HG03280 (cell line): ENCODE measurements at regions not wholly inside any gene's neighbourhood (a gene's known extent, or its start where the extent isn't known, plus 50 kb on each side); places are given as distances from the start of the nearest gene placed in this dataset.

Source experiments
- ATAC-seq: cut with Tn5 transposase; IDR thresholded peaks from one replicate; pipeline ENCODE4 v1.9.1; 2021; ENCODE audit warnings: mild to moderate bottlenecking, moderate library complexity; ENCODE audit not compliant: unreplicated experiment

DNA sequence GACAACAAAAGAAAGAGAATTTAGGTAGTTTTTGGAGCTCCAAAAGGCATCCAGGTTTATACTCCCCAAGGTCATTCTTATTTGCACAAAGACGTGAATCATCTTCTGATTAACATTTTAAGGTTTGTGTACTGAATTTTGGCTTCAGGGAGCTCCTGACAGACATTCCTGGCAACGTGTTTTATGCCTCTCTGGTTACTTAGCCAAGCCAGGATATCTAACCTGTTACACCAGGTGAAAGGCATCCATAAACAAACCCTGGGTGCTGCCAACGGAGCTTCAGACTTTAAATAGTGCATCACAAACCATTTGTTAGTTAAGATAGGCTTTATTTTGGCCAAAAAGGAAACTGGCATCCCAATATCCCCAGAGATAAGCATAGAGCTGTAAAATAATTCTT lies 997.3 kb downstream of the ARAP2 start:
- ATAC-seq: no peak

DNA sequence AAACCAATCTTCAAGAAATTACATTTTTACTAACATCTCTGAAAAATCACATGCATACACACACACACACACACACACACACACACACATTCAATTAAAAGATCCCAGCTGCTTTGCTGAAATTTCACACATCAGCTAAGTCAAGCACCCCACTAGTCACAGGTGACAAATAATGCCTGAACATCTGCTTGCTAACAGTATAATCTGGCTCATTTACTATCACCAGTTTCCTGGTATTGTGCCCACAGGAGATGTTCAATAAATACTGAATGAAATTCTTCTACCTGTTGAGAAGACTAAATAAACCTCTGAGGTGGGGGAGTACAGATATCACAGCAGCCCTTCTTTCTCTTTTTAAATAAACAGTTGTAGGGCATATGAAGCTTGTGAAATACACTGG lies 994.0 kb downstream of the ARAP2 start:
- no peak for ATAC-seq

DNA sequence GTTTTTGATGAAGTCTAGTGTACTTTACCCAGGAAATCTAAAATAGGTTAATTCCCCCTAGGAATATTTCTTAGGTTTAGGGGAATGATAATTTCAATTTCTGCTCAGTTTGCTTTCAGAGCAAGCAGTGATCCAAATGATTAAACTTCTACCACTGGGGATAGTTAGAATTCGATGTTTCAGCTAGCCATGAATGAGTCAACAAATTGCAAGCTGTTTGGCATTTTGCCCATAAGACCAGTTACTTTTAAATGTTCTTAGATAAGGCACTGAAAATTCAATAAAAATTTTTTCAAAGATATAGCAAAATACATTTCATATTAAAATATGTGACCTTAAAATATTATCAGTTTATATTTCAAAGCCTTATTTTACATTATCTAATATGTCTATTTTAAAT lies 993.6 kb downstream of the ARAP2 start:
- no peak for ATAC-seq

DNA sequence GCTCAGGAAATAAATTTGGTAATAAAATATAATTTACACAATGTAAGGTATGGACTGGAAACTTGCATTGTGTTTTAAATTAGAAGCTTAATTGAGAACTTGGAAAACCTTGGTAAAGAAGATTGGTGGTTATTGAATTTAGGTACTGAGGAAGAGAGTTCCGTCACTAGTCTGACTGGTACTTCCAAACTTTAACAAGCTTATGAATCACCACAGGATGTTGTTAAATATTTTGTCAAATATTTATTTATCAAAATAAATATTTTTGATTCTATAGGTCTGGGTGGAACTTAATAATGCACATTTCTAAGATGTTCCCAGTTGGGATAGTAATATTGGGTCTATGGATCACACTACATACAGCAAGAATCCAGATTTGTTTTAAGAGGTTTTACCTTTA lies 992.2 kb downstream of the ARAP2 start:
- no peak for ATAC-seq

DNA sequence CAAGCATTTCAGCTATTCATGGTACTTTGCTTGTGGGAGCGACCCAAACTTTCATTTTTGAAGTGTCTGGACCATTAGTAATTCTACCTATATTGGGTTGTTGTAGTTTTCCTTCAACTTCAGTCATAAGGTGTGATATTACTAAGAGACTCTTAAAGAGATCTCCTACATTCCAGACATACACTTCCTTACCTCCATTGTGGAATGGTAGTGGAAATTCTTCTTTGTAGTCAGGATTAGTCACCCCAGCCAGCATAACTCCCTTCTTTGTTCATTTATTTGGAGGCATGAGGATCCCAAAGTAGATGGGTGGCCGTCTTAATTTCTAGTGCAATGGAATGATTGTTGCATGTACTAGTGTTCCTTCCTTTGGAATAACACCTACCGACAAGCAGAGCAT lies 991.4 kb downstream of the ARAP2 start:
- ATAC-seq: no peak

DNA sequence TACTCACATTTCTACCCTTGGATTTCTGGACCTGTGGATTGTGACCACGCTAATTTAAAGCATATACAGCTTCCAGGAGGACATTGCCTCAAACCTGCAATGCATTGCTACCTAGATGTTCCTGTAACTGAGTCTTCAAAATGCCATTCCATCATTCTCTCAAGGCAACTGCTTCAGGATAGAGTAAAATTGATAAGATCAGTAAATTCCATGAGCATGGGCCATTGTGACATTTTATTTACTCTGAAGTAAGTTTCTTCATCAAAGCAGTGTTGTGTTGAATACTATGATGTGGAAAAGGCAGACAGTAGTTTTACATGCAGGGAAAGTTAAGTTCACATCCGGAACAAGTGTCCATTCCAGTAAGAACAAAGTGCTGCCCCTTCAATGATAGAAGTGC lies 991.0 kb downstream of the ARAP2 start:
- ATAC-seq: no peak

DNA sequence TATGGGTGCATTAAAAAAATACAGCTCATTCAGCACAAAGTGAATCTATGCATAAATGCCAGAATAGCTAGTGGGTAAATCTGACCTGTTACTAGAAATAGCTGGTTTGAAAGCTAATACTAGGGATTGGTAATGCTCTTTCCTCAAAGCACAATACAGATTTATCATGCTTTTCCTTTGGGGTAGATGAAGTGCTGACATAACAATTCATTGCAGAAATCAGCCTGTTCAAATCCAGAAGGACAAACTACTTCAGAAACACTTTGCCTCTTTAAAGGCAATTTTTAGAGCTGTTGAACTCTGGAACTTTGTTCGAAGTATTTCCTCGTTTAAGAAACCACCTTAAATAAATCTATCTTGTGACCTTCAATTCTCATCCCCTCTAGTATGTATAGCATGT lies 957.9 kb downstream of the ARAP2 start:
- ATAC-seq: no peak

DNA sequence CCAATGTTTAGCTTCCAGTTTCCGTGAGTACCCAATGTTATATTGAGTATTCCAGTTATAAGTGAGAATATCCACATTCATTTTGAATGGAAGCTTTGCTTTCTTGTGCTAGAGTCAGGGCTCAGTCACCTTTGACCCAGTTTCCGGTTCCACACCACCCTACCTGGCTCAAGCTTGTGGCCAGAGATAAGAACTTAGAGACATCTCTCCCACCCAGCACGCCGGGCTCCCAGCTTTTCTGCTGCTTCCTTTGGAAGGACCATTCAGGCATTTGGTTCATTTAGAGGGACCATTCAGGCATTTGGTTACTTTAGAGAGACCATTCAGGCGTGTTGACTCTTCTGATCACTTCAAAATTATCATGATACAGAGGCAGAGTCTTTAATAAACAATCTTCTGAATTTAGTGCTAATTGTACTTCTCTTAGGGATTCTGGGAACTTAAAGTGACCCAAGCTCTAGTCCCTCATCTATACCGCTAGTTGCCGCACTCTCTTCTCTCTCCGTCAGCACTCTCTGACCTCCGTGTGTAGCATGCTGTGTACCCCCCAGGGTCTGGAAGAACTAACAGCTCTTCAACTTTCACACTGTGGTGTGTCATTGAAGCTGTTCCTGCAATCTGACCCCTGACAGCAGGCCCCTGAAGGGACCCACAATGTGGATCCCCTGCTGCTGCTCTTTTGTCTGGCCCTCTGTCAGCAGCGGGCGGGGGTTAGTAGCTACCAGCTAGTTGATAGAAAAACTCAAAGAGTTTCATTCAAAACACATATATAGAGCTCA lies 943.1 kb downstream of the ARAP2 start:
- no peak for ATAC-seq

DNA sequence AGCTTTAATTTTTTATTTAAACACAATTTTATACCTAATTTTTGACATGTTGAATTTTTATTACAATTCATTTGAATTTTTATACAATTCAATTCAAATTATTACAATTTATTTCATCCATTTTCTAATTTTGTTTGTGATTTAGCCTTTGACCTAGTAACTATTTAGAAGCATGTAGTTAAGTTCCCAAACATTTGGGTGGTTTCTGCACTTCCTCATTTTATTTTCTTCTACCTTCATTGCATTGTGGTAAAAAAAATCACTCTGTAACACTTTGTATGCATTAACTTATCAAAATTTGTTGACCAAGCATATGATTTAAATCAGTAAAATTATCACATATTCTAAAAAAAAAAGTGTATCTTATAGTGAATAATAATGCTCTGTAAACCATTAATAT lies 928.9 kb downstream of the ARAP2 start:
- ATAC-seq: no peak

DNA sequence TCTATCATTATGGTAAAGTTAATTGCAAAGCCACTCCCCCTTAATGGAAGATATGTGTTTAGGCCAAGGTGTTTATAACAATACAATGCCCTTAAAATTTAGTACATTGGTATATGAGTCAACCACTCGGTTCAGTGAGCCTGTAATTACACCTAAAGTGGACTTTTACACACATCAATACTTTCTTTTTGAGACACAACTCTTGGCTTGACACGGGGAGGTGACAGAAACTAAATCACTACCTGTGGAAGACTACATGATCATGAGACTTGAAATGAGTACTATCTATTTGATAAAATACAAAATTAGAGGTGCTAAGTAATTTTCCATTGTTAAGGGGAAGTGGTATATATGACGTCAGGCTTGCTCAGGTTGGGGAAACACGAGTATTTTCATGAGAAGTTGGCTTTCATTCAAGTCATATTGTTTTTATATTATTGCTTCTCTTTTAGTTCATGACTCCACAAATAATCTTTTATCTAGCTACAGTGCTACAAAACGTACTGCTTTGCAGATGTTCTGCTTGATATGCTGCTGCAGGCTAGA lies 918.3 kb downstream of the ARAP2 start:
- no peak for ATAC-seq

DNA sequence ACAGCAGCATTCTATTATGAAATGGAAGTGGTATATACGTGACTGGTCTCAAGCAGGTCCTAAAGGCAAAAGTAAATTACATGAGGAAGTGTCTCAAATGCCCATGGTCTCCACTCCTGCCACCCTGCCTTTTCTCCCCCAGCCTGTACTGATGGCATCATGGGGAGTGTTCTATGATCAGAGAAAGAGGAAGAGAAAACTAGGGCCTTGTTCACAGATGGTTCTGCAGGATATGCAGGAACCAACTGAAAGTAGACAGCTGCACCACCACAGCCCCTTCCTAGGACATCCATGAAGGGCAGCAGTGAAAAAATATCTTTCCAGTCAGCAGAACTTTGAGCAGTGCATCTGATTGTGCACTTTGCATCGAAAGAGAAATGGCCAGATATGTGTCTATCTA lies 901.5 kb downstream of the ARAP2 start:
- no peak for ATAC-seq

DNA sequence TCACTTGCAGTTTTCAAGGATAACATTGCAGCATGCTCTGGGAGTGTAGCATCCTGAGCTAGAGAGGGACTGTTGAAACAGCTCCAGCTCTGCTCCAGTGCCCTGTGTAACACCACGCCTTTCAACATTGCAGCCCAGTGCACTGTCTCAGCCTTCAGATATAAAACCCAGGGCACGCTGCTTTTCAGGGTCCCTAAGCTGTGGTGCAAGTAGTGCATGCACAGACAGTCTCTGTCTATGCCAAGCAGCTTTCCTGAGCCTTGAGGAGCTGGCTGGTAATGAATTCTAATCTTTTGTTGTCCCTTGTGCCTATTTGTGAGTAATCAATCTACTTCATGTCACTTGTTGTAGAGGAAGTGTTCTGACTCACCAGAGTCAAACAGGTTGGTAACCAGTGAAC lies 897.0 kb downstream of the ARAP2 start:
- no peak for ATAC-seq

DNA sequence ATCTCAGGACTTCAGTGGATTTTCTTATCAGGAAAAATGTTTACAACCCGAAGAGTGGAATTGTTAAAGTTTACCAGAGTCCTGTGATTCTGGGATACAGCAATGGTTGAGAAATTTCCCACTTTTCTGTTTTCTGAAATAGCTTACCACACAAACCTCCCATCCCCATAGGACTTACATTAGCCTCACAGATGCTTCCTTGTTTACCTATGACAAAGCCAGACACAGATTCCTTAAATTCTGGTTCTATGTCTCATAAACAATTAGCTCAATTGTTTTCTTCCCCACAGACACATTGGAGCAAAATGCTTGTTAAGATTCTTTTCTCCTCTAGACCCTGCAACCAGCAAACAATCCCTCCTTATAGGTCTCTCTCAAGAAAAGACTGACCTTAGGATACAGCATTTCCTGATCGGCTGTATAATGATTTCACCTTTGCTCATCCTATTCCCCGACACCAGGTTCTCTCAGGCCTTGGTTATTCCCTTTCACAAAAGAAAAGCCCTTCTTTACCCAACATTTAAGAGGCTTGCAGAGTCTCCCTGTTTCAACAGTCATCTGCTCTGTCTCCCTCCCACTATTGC lies 886.2 kb downstream of the ARAP2 start:
- no peak for ATAC-seq

DNA sequence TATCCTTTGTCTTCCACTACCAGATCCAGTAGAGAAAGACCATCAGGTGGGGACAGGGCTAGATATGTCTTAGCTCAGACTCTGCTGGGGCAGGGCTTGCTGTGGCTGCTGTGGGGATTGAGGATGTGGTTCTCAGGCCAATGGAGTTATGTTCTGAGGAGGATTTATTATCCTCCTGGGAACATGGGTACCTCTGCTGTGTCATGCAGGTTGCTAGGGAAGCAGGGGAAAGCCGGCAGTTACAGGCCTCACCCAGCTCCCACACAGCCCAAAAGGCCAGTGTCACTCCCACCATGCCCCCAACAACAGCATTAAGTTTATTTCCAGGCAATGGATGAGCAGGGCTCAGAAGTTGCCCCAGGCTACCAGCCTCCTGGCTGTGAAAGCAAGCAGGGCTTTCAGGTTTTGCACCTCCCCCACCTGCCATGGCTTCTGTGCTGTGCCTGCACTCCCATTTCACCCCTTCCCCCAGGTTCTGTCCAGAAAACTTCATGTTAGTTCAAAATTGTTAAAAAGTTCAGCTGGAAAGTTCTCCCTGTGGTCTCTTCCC lies 879.9 kb downstream of the ARAP2 start:
- no peak for ATAC-seq

DNA sequence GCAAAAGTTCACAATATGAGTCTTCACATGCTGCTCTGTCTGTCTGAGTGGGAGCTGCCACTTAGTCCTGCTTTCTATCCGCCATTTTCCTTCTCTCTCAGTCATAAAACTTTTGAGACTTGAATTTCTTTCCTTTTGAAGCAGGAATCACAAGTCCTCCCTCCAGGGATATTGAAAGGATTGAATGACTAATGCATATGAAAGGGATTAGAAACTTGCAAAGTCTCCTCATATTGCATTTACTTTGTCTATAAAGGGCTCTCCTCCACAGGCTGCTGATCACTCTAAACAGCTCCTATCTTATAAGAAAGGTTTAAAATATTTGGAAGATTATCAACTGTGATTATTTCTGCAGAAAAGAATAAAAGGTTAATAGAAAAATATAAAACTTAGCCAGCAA lies 879.1 kb downstream of the ARAP2 start:
- ATAC-seq: no peak

DNA sequence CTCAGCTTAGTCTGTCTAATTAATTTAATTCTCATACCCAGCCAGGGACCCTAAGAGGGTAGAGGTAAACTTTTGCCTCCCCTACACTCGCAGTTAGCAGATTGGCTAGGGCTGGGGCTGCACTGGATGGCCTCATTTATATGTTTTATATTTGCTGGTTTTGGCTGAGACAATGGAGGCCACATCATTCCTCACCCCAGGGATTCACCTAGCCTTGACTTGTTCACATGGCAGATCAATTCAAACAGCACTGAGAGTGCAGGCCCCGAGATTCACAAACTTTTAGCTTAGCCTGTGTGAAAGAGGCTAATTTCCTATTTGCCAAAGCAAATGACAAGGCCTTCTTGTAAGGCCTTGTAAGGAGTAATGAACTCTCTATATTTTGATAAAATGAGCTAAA lies 844.4 kb downstream of the ARAP2 start:
- no peak for ATAC-seq

DNA sequence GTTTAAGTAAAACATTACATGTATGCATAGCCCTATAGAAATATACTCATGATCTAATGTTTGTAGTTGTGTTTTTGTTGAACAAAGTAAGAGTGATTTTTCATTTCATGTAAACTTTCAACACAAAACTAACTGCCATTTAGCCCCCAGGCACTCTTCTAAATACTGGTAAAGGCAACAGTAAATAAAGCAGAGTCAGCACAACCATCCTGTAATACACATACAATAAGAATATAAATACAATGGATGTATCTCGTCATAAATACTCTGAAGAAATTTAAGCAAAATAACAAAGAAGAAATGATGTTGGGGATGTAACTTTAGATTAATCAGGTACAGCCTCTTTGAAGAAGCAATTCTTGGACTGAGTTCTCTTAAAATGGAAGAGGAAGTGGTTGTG lies 821.2 kb downstream of the ARAP2 start:
- ATAC-seq: no peak

DNA sequence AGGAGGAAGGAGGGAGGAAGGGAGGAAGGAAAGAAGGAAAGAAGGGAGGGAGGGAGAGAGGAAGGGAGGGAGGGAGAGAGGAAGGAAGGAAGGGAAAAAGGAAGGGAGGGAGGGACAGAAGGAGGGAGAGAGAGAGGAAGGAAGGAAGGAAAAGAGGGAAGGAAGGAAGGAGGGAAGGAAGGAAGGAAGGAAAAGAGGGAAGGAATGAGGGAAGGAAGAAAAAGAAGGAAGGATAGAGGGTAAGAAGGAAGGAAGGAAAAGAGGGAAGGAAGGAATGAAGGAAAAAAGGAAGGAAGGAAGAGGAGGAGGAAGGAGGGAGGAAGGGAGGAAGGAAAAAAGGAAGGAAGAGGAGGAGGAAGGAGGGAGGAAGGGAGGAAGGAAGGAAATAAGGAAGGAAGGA lies 796.8 kb downstream of the ARAP2 start:
- ATAC-seq: no peak

DNA sequence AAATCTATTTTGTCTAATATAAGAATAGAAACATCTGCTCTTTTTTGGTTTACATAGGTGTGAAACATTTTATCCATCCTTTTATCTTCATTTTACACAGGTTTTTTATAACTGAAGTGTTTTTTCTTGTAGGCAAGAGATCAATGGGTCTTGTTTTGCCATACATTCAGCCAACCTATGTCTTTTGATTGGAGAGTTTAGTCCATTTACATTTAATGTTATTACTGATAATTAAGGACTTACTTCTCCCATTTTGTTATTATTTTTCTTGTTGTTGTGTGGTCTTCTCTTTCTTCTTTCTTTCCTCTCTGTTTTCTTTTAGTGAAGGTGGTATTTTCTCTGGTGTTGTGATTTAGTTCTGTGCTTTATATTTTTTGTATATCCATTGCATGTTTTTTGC lies 785.3 kb downstream of the ARAP2 start:
- ATAC-seq: no peak

DNA sequence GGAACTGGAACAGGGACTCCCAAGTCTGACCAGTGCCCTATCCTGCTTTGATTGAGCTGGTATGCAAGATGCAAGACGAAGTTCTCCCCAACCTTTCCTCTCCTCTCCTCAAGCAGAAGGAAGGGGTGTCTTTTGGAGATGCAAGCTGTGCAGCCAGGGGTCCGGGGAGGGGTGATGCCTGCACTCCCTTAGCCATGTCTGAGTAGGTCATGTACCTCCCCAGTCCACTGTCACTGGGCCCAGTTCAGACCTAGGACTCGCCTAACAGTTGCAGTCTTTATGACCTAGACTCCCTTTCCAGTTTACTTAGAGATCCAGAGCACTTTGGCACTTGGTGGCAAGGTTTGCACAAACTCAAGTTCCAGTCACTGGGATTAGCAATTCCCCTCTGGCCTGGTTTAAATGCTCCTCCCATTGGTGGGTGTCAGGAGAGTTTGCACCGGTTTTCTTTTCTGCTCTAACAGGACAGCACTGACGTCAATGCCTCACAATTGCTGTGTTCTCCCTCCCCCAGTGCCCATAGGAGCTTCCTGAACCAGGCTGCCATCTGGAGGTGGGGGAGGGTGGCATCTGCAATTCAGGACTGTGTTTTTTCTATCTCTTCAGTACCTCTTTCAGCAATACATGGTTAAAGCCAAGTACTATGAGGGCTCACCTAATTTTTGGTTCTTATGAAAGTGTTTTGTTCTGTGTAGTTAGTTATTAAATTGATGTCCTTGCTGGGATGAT lies 782.2 kb downstream of the ARAP2 start:
- ATAC-seq: no peak

DNA sequence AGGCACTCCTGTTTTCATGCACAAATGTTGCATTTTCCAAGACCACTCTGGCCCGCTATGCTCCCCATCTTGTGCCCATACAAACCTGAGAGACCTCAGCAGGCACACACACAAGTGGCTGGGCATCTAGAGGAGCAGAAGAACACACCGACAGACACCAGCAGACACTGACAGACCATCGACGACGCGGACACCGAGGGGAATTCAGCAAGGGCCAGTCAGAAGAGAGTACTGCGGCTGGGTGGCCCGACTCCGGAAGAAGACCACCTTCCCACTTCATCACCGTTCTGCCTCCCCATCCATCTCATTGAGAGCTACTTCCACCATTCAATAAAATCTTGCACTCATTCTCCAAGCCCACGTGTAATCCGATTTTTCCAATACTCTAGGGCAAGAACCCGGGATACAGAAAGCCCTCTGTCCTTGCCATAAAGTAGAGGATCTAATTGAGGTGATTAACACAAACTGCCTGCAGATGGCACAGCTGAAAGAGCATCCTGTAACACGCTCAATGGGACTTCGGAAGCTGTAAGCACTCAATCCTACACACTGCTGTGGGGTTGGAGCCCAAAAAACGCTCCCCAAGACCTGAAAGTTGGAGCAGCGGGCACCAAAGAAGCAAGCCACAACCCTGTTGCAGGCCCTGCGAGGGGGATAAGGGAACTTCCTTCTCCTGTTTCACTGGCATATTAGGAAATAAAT lies 780.9 kb downstream of the ARAP2 start:
- ATAC-seq: no peak
